ENCODE measurements at regions not wholly inside any gene's neighbourhood (a gene's known extent, or its start where the extent isn't known, plus 50 kb on each side); places are given as distances from the start of the nearest gene placed in this dataset.

DNA sequence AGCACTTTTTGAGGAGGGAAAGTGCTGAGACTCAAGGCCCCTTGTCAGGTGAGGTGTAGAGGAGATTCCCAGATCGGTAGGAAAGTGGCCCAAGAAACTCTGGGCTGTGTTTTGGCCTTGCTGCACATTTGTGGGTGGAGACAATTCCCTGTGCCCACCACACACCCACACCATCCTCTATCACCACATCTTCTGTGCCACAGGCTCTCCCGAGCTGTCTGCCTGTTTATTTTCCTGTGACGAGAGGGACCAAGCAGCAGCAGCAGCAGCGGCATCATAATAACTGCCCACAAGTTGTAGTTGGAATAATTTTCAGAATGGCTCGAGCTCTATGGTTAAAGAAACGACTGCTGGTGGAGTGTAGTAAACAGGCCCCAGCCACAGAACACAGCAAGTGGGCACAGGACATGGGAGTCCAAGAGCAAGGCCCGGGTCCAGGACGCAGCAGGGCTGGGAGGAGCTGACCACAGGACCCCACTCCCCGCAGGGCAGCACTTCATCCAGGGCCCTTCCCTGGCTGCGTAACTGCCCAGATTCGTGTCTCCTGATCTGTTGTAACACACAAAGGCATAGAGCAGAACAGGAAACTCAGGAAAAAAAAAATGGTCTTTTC, 55.6 kb upstream of the BCL2L14 start:
- TF ChIP-seq CEBPB (IDR thresholded peaks at IDR 0.05) (no peak), FOXM1 (IDR thresholded peaks at IDR 0.05; ENCODE audit: borderline replicate concordance, low read depth) (no peak), CREB1 (IDR thresholded peaks at IDR 0.05; ENCODE audit: low read depth) (no peak), RAD21 (IDR thresholded peaks at IDR 0.05; ENCODE audit: low read depth) (no peak), ZBTB7A (IDR thresholded peaks at IDR 0.05; ENCODE audit: low read depth) (no peak)
- TF ChIP-seq, protein P1, sequence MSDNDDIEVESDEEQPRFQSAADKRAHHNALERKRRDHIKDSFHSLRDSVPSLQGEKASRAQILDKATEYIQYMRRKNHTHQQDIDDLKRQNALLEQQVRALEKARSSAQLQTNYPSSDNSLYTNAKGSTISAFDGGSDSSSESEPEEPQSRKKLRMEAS (IDR thresholded peaks at IDR 0.05): no peak
